ENCODE measurements at regions not wholly inside any gene's neighbourhood (a gene's known extent, or its start where the extent isn't known, plus 50 kb on each side); places are given as distances from the start of the nearest gene placed in this dataset.
"Not testable (repeated sequence)": the region's sequence is repeated elsewhere in the genome, so short reads cannot be mapped to it uniquely, and the experiment has no call there.

DNA sequence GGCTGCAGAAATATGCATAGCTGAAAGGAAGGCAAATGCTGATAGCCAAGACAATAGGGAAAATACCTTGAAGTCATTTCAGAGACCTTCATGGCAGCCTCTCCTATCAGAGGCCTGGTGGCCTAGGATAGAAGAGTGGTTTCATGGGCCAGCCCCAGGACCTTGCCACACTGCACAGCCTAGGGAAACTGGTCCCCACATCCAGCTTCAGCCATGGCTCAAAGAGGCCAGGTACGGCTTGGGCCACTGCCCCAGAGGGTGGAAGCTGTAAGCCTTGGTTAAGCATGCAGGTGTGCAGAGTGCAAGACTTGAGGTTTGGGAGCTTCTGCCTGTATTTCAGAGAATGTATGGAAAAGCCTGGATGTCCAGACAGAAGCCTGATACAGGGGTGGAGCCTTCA is 101.0 kb upstream of the KITLG start:
- TF ChIP-seq POLR2A (IDR thresholded peaks at IDR 0.05; ENCODE audit: low read length) (no peak), GATA1 (IDR thresholded peaks at IDR 0.05; ENCODE audit: low read depth, low read length) (no peak)

DNA sequence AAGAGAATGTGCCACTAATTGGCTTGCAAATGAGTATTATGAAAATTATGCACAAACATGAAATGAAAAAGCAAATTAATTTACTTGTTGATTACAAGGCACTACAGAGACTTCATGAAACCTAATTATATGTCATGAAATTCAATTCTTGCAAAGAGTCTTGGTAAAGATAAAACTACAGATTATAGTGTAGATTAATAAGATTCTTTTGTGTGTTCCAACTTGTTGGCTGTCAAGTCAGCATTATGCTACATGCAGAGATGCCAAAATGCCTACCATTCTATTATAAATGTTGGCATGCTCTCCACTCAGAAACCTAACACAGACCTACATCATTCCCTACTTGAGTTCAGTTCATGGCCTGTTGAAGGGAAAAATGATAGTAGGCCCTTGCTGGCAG is 97.2 kb upstream of the KITLG start:
- TF ChIP-seq POLR2A (IDR thresholded peaks at IDR 0.05; ENCODE audit: low read length) (no peak), GATA1 (IDR thresholded peaks at IDR 0.05; ENCODE audit: low read depth, low read length) (no peak)
- no peak for DNase-seq

More for the DNA sequence above, 101.0 kb upstream of the KITLG start:
- DNase-seq: no peak

DNA sequence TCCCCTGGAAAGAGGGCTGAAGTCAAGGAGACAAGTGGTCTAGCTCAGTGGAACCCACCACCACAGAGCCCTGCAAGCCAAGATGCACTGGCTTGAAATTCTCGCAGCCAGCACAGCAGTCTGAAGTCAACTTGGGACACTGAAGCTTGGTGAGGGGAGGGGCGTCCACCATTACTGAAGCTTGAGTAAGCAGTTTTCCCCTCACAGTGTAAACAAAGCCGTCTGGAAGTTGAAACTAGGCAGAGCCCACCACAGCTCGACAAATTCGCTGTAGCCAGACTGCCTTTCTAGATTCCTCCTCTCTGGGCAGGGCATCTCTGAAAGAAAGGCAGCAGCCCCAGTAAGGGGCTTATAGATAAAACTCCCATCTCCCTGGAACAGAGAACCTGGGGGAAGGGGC is 87.3 kb upstream of the KITLG start:
- not testable (repeated sequence) for DNase-seq

DNA sequence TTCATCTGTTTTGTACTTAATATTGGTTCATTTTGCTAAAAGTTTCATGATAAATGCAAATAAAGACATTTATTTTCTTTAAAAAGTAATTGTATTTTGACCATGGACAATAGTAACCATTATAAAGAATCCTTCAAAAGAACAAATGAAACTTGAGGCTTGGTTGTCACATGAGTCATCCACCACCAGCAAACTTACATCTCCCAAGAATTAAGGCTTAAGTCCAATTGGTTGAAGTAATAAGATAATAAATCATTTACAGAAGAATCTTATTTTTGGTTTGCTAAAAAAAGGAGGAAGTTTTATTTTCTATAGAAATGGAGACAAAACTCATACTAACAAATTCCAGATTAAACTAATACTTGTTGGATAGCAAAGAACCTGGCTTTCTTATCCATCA is 84.8 kb upstream of the KITLG start:
- TF ChIP-seq GATA1 (IDR thresholded peaks at IDR 0.05; ENCODE audit: low read depth, low read length) (no peak), POLR2A (IDR thresholded peaks at IDR 0.05; ENCODE audit: low read length) (no peak)
- no peak for DNase-seq

DNA sequence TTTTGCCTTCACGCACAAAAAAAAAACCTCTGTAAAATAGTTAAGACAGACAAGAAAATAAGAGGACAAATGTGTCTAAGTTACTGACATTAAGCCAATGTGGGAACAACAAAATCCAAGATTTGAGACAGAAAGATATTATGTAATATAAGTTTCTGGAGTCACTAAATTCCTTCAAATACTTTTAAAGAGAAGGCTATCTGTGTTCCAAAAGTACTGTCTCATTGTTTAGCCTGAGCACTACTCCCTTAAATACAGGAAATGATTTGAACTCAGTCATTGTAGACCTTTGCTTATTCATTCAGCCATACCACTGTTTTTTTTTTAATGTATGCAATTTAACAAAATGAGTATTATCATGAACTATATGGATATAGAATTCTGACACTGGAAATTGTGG is 82.7 kb upstream of the KITLG start:
- no peak for DNase-seq
- TF ChIP-seq GATA1 (IDR thresholded peaks at IDR 0.05; ENCODE audit: low read depth, low read length) (no peak), POLR2A (IDR thresholded peaks at IDR 0.05; ENCODE audit: low read length) (no peak)

DNA sequence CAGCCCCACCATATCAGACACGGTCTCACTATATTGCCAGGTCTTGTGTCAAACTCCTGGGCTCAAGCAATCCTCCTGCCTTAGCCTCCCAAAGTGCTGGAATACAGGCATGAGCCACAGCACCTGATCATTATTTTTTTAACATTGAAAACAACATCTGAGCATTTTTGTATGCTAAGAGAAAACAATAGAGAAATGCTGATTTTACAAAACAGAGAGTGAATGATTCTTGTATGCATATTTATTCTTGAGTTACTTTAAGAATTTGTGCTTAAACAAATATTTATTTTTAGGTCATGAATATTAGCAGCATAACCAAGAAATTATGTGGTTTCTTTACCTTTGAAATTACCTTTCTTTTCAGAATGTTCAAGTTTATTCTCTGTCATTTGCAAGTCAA is 81.8 kb upstream of the KITLG start:
- TF ChIP-seq POLR2A (IDR thresholded peaks at IDR 0.05; ENCODE audit: low read length) (no peak), GATA1 (IDR thresholded peaks at IDR 0.05; ENCODE audit: low read depth, low read length) (no peak)
- no peak for DNase-seq

DNA sequence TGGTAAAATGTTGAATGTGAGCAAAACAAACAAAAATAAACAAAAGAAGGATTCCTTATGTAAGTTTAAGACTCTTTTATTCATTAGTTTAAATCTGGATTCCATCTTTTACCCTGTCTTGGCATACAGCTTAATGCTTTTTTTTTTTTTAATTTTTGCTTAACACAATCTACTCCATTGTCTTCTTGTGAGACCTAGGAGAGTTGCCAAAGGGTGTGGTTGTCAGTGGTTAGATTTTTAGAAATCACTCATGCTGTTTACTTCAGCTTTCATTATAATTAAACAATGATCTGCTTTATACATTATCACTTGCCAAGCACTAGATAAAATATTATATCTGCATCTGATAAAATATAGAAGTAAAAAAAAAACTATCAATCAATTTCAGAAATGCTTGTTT is 77.7 kb upstream of the KITLG start:
- DNase-seq: no peak
- TF ChIP-seq GATA1 (IDR thresholded peaks at IDR 0.05; ENCODE audit: low read depth, low read length): no peak
- no peak for TF ChIP-seq POLR2A (IDR thresholded peaks at IDR 0.05; ENCODE audit: low read length)

DNA sequence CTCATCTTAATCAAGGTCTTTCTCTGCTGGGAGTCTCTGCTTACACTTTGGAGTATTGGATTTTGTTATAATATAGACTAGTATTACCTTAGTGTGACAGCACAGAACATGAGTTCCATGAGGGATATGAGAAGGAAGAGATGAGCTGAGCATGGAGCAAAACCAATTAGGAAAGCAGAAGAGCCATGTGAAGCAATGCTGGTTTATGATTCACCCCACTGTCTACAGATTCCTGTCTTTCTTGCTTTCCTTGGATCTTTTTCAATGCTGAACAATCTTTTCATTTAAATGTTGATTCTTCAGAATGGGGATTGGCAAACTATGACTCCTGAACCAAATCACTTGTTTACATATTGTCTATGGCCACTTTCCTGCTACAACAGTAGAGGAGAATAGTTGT is 70.4 kb upstream of the KITLG start:
- DNase-seq: no peak
- TF ChIP-seq POLR2A (IDR thresholded peaks at IDR 0.05; ENCODE audit: low read length): no peak
- TF ChIP-seq GATA1 (IDR thresholded peaks at IDR 0.05; ENCODE audit: low read depth, low read length): no peak

DNA sequence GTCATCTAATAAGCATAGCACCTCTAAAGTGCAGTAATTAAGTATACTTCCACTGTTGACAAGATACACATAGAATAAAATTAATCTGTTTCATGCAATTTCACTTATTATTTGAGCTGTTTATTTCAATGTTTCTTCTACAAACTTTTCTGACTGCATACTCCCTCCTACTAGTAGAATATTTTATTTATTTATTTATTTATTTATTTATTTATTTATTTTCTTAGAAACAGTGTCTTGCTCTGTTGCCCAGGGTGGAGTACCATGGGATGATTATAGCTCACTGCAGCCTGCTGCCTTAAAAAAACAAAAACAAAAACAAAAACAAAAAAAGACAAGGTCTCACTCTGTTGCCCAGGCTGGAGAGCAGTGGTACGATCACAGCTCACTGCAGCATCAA is 68.4 kb upstream of the KITLG start:
- no peak for TF ChIP-seq POLR2A (IDR thresholded peaks at IDR 0.05; ENCODE audit: low read length)
- no peak for TF ChIP-seq GATA1 (IDR thresholded peaks at IDR 0.05; ENCODE audit: low read depth, low read length)
- DNase-seq: no peak

DNA sequence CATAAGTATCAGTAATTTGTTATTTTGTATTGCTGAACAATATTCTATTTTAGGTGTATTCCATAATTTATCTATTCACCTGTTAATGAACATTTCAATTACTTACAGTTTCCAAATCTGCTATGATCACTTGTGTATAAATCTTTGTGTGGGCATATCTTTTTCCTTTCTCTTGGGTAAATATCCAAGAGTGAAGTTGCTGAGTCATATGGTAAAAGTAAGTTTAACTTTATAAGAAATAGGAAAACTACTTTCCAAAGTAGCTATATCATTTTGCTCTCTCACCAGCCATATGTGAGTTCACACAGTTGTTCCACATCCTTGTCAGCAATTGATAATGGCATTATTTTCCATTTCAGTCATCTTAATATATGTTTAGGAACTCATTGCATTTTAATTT is 66.6 kb upstream of the KITLG start:
- DNase-seq: no peak
- TF ChIP-seq GATA1 (IDR thresholded peaks at IDR 0.05; ENCODE audit: low read depth, low read length) (no peak), POLR2A (IDR thresholded peaks at IDR 0.05; ENCODE audit: low read length) (no peak)

DNA sequence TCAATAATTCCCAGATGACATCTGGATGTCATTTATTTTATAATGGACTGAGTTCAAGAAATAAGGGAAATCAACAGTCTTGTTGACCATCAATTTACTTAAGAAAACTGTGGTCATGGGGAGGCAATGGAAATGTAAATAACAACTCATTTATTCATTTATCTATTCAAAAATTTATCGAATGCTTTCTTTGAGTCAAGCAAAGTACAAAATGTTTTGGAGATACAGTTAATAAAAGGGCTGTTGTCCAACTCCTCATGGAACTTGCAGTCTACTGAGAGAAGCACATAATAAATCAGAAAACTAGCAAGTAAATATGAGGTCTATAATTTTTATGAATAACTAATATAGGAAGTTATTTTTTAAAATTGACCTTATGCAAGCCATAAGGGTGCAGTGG is 65.5 kb upstream of the KITLG start:
- no peak for DNase-seq
- no peak for TF ChIP-seq GATA1 (IDR thresholded peaks at IDR 0.05; ENCODE audit: low read depth, low read length)
- no peak for TF ChIP-seq POLR2A (IDR thresholded peaks at IDR 0.05; ENCODE audit: low read length)

DNA sequence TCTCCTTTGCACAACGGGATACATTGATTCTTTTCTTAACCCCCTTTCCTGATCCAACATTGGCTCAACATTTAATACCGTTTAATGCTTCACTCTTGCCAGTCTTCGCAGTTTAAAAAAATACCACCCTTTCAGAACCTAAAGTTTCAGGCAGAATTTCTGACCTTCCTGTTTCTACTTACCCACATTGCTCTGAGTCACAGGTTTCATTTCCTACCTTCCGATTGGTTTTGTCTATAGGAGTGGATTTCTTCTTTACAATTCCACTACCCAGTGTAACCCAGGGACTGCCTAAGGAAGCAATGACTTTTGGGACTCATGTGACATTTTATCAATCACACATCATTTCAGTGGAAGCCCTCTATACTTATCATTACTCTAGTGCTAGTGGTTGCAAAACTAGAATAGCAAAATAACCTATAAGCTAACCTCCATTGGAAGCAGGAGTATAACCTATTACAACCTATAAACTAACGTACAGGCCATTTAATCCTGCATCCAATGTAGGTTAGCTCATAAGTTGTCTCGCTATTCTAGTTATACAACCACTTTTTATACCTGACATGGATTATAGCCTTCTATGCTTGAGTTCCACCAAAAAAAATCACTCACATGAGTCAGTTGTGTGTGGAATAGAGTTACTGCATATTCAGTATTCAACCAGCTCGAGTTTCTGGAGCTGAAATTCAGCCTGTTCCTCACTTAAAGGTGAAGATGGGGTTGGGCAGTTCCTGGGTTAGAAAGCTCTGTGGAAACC is 64.9 kb upstream of the KITLG start:
- no peak for DNase-seq
- TF ChIP-seq GATA1 (IDR thresholded peaks at IDR 0.05; ENCODE audit: low read depth, low read length): no peak
- TF ChIP-seq POLR2A (IDR thresholded peaks at IDR 0.05; ENCODE audit: low read length): no peak

DNA sequence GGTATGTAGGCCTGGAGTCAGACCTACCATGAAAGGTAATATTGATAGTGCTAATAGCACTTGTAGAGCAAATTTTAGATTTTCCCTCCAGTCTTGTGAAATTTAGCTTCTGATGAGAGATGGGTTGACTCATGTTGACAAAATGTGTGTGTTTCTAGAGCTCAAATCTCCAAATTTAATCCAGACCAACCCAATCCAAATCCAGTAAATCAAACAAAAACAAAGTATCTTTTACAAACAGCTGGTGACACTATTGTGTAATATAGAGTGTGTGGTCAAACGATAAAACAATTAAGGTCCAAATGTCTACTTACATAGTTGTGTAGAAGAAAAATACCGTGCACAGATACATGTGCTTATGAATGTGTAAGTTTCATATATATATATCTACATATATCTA is 63.4 kb upstream of the KITLG start:
- no peak for TF ChIP-seq POLR2A (IDR thresholded peaks at IDR 0.05; ENCODE audit: low read length)
- no peak for TF ChIP-seq GATA1 (IDR thresholded peaks at IDR 0.05; ENCODE audit: low read depth, low read length)
- no peak for DNase-seq

DNA sequence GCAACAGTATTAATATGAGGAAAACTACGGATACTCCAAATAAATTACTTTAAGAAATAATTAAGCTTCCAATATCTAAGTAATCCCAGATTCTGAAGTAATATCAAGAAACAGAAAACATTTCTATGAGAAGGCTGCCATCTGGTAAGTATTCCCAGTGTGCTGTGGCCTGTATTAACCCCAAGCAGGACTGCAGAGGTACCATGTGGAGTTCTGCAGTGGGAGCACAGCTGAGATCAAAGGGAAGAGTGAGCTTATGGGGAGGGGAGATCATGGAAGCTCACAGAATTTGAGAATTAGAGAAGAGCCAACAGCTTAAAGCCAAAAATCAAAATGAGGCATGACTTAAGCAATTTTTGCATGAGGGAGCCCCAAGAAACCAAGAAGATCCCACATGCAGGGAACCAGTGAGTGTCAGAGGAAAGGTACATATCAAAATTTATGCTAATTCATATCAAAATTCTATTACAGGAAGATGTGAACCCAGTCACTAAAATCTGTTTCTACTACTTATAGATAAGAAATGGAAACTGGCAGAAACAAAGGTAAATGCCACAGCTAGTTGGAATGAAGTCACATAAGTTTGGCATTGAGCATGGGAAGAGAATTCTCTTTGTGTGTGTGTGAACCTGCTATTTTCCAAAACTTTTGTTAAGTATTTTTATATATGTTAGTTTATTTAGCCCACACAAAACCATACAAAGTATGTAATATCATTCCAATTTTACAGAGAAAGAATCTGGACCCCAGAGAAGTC is 62.6 kb upstream of the KITLG start:
- no peak for DNase-seq

More for the DNA sequence above, 62.6 kb upstream of the KITLG start:
- TF ChIP-seq POLR2A (IDR thresholded peaks at IDR 0.05; ENCODE audit: low read length) (no peak), GATA1 (IDR thresholded peaks at IDR 0.05; ENCODE audit: low read depth, low read length) (no peak)
